SK-N-SH (cell line): ENCODE measurements at regions not wholly inside any gene's neighbourhood (a gene's known extent, or its start where the extent isn't known, plus 50 kb on each side); places are given as distances from the start of the nearest gene placed in this dataset.

Source experiments
- EP300 ChIP-seq, 2 experiments: IDR thresholded peaks; 2 replicates each; pipeline versions ENCODE4 v1.4.0 to v1.6.1; 2012; ENCODE audit warnings: borderline replicate concordance in 1 of 2, low read depth in 1 of 2, low read length in 1 of 2
- TEAD4 ChIP-seq: IDR thresholded peaks from 2 replicates; pipeline ENCODE4 v1.4.0; 2012; ENCODE audit warnings: mild to moderate bottlenecking, borderline replicate concordance; ENCODE audit not compliant: insufficient read depth
- TF ChIP-seq, protein P1 (sequence below): fragments of 200-600 bp; sonication (generic); IDR thresholded peaks from 2 replicates; pipeline ENCODE4 v1.6.1; 2017; ENCODE audit warnings: antibody characterized with exemption, mild to moderate bottlenecking, moderate library complexity

DNA sequence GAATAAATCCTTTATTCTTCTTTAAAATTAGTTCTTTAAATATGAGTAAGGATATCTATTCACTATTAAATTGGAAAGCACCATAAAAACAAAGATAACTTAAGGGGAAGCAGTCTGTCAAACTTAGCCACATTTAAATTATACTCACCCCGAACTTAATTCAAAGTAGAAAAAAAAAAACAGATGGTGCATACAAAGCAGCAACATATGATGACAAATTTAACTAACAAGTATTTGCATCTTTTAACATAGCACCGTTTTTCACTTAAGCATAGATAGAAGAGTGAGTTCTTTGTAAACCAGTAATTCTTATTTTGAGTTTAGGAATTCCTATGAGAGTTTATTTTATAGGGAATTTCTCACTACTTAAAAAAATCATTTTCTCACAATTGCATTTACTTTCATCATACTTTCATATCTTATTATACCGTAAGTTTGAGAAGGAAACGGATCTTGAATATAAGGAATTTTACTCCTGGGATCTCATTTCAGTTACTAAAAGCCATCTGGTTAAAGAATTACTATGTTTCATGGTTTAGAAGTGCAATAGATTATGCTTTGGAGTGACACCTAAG is 828.2 kb upstream of the MAP3K7 start:
- TF ChIP-seq TEAD4 (no peak), EP300 (IDR thresholded peaks at IDR 0.05; ENCODE audit: borderline replicate concordance in 1 of 2, low read depth in 1 of 2, low read length in 1 of 2) (no peak)
- TF ChIP-seq, protein P1, sequence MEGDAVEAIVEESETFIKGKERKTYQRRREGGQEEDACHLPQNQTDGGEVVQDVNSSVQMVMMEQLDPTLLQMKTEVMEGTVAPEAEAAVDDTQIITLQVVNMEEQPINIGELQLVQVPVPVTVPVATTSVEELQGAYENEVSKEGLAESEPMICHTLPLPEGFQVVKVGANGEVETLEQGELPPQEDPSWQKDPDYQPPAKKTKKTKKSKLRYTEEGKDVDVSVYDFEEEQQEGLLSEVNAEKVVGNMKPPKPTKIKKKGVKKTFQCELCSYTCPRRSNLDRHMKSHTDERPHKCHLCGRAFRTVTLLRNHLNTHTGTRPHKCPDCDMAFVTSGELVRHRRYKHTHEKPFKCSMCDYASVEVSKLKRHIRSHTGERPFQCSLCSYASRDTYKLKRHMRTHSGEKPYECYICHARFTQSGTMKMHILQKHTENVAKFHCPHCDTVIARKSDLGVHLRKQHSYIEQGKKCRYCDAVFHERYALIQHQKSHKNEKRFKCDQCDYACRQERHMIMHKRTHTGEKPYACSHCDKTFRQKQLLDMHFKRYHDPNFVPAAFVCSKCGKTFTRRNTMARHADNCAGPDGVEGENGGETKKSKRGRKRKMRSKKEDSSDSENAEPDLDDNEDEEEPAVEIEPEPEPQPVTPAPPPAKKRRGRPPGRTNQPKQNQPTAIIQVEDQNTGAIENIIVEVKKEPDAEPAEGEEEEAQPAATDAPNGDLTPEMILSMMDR, result no peak
